ENCODE measurements at regions not wholly inside any gene's neighbourhood (a gene's known extent, or its start where the extent isn't known, plus 50 kb on each side); places are given as distances from the start of the nearest gene placed in this dataset.

DNA sequence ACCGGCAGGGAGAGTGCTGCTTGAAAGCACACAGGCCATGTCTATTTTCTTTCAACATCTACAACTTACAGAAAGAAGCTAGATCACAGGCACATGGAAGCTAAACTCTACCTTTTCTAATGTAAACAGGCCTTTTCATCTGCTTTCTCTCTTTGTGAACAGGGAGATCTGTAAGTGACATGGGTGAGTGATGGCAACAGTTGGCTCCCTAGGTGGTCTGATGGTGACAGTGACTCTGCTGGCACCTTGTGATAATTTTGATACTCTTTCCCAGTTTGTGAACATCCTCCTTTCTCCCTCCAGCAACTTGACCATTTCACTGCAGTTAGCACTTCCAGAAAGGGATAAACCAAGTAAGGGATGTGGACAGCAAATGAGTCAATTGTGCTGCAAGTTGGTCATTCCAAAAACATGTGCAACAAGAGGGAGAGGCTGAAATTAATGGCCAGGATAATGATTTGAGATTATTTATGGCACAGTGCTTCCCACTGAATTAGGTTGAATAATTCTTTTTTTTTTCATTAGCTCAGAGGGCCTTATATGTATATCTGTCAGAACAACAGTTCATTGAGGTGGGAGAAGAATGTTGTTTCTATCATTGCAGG lies 89.5 kb downstream of the XCL2 start:
- DNase-seq: no peak

DNA sequence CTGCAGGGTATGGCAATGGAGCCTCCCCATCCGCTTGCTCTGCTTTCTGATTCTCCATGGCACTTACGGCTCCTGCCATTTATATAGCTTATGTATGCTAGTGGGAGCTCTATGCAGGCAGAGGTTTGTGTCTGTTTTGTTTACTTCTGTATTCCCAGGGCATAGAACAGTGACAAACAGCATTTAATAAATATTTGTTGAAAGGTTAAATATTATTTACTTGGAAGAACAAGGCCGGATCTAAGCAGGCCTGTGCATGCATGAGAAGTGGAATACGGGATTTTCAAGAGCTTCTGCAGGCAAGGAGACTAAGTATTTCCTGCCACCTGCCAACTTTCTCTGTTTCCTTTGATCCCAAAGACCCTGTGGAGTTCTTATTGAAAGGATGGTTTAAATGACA lies 90.7 kb downstream of the XCL2 start:
- no peak for DNase-seq

DNA sequence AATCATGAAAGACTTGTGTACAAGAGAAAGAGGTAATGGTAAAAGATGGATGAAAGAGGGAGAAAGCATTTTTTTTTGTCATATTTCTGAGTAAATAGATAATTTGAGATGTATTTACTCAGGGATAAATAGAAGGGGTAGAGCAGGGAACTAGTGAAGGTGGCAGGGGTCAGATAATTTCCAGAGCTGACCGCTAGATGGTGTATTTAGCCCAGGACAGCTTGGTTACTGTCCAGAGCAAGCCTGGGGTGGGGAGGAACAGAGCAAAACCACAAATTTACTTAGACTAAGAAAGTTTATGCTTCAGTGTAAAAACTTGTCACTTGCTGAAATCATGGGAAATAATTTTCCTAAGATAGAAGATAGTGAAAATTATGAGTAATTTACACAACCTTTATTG lies 91.5 kb downstream of the XCL2 start:
- no peak for DNase-seq

DNA sequence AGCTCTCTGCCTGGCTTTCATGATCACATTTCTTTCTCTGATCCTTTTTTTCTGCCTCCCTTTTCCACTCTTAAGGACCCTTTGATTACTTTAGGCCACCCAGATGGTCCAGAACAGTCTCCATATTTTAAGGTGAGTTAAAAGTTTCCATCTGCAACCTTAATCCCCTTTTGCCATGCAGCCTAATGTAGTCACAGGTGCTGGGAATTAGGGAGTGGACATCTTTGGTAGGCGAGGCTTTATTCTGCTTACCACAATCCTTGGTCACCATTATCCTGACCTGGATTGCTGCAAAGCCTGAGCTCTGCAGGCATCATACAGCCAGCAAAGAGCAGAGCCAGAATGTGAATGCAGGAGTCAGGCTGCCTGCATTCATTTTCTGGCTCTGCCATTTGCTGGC lies 95.9 kb downstream of the XCL2 start:
- no peak for DNase-seq

DNA sequence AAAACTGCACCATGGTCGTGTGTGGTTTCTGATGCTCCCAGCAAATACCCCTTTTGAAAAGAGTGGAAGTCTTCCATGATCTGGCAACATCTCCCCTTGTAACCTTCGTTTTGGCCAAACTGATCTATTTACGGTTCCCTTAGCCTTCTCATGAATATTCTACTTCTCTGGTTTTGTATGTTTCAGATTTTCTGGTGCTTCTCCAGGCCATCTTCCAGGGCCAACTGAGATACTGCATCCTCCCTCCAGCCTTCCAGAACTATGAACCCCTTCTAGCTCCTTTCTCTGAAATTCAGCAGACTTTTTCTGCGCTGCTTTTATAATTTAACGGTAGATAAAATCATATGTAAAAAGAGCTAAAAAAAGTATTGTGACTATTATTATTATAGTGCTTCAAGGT lies 97.7 kb downstream of the XCL2 start:
- DNase-seq: no peak

DNA sequence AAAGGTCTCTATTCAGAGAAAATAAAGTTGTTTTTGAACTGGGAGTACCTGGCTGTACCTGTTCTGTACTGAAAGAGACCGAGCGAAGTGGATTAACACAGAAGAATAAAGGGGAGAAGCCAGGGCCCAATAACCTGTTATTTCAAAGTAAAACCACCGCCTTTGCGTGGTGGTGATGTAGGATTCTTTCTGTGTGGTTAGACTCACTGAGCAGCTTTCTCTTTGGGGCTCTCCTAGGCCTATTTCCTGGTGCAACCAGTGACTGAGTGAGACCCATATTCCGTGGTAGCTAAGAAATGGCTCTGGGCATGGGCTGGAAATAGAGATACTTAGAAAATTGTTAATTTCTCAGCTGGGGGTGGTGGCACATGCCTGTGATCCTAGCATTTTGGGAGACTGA lies 99.9 kb downstream of the XCL2 start:
- DNase-seq: no peak

DNA sequence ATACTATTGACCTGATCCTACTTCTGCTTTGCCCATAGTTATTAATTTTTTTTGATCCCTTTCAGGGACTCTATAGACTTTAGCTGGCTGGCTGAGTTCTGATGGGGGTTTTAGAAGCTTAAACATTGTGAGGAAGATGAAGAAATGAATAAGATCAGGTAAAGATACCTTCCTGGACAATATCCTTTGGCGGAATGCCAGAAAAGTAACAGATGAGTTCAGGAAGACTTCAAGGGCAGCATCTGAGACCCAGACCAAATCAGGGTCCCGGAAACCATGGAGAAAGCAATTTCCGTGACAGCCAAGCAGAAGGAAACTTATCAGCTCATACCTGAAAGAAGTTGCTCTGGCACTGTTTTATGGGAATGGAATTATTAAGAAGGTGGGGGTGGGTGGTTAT lies 100.4 kb downstream of the XCL2 start:
- no peak for DNase-seq

DNA sequence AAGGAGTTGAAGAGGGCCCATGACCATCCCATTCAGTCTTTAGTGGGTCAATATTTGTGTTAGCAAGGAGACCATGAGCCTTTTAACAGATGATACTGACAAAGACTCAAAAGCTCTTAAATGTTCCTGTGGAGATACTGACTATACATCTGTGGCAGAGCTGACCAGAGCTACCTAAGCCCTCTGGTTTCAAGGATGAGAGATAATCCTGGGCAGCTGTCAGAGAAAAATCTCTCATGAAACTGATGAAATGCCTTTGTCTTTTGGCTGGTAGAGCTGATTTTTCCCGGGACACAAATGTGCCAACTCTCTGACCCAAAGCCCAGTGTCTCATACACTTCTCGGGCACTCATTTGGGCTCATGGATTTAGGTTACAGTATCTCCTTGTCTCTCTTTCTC lies 100.9 kb downstream of the XCL2 start:
- DNase-seq: no peak

DNA sequence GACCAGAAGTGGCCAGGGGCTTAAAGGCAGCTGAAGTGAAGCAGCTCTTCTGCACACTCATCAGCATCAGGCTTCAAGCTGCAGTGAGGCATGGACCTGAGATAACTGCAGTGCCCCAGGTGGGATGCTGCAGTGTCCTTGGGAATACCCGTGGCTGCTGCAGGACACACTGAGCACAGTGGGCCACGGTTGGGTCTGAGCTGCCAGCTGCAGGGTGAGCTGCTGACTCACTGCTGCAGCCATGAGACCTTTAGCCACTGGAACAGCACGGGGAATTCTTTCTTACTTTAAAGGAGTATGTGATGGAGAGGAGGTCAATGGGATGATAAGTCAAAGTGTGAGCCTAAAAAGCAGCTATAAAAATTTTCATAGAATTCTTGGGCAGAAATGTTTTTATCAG lies 102.1 kb downstream of the XCL2 start:
- DNase-seq: no peak

DNA sequence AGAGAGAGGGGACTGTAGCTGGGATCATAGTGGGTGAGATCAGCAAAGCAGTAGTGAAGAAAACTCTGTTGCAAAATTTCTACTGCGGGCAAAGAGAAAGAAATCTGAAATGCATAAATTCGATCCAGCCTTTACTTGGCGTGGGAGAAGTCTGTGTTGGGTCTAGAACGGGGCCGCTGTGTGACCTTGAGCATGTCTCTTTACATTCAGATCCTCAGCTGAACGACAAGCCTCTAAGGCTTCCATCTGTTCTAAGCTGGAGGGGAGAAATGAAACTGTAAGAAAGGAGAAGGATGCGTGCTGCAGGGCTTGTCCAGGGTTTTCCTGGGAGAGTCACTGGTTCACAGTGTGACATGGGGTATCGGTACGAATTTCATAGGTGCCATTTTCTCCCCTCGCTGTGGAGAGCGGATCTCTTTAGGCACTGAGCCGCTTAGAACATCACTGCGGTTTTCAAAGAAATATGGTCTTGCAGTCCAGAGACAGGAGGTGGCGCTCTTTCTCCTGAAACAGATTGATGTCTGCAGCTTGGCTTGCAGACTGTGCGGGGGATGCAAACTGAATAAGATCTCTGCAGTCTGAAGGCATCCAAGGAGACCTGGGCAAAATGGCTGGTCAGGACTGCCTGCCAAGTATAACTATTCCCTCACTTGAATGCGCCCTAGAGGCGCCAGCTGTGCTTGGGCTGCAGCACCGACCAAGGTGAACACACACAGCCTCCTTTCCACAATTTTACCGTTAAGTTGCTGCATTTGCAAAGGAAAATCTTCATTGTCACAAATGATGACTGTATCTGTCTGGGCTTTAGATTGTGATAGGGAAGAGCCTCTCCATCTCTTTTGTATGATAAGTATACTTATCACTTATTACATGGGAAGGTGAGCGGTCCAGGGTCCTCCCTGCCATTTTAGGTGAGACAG lies 104.1 kb downstream of the XCL2 start:
- peak; percentile 90 for DNase-seq

DNA sequence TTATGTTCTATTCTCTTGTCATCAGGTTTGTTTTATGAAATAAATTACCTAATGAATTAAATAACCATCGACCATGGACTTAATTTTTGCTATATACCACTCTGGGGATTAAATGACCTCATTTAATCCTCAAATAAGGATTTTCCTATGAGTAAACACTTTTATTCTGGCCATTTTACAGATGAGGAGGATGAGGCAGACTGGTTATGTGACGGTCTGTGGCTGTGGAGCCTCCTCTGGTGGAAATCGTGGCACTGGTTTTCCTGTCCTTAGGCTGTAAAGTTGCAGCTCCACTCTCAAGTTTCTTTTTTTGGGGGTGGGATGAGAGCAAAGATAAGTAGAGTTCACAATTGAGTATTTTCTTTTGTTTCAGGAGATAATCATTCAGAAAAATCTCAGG lies 105.2 kb downstream of the XCL2 start:
- DNase-seq: no peak

DNA sequence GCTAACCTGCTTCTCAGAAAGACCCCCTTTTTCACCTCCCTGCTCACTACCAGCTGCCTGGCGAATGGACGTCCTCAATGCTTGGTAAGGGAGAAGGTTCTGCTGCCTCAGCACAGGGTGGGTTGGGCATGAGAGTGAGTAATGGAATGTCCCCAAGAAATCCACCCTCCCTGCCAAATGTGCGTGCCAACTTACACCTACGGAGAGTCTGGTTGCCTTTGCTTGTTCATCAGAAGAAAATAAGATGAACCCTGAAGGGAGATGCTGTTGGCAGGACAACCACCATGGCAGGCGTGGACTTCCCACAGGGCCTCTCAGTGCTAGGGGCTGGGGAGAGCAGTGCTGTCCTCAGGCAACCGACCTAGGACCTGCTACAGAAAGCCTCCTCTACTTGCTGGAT lies 106.0 kb downstream of the XCL2 start:
- DNase-seq: no peak

DNA sequence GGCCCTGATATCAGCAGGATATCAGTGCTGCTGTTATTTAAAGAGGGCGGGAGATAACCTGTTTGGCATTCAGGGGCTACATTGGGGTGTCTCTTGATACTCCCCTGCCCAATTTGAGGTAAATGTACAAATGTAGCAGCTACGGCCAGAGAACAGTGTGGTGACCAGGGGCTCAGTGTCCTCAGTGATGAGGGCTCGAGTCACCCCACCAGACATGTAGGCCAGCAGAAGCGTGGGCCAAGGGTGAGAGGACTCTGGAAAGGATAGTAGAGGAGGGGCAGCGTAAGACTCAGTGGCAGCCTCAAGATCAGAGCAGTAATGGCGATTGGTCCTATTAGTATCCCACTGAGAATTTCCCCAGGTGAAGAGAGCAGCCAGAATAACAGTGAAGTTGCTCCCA lies 108.4 kb downstream of the XCL2 start:
- no peak for DNase-seq

DNA sequence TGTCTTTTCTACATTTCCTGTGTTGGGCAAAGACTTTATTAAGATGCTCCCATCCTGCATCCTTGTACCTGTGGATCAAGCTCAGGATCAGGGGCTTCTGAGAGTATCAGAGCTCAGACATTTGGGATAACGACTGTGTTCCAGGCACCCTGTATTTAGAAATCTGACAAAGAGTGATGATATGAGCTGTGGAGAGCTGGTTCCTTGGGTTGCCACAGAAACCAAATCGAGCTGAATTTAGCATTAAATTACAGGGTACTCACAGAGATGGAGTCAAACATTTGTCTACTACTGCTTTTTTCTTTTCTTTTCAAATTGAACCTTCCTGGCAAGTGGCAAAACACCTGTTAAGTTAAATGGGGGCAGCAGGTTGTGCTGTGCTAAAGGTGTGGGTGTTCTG lies 110.6 kb downstream of the XCL2 start:
- no peak for DNase-seq

DNA sequence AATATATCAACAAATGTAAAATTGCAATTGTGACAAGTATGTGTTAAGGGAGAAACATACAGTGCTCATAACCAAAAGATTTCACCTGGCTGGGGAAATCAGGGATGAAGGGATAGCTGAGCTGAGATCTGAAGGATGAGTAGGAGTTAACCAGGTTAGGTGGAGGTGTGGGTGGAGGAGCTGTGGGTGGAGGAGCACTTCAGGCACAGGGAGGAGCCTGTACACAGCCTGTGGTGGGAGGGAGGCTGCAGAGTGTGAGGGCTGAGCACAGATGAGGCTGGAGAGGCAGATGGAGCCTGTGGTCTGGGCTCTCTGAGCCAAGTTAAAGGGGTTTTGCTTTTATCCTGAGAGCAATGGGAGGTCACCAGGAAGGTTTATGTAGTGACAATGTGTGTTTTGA lies 111.9 kb downstream of the XCL2 start:
- no peak for DNase-seq

DNA sequence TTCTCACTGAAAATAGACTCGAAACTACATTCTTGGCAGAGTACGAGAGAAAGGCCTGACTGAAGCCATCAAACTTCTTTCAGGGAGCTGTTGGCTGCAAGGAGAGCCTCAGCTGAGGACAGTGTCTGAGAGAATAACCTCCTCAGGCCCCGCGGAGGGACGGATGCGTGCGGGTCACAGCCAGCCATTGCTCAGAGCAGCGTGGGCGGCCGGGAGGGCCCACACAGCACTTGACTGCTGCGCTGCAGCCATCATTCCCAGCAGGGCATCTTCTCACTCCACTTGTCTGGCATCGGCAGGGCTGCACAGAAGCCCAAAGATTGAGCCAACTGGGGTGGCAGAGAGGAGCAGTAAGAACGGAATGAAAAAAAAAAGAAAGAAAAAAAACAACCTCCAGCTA lies 113.5 kb downstream of the XCL2 start:
- no peak for DNase-seq

DNA sequence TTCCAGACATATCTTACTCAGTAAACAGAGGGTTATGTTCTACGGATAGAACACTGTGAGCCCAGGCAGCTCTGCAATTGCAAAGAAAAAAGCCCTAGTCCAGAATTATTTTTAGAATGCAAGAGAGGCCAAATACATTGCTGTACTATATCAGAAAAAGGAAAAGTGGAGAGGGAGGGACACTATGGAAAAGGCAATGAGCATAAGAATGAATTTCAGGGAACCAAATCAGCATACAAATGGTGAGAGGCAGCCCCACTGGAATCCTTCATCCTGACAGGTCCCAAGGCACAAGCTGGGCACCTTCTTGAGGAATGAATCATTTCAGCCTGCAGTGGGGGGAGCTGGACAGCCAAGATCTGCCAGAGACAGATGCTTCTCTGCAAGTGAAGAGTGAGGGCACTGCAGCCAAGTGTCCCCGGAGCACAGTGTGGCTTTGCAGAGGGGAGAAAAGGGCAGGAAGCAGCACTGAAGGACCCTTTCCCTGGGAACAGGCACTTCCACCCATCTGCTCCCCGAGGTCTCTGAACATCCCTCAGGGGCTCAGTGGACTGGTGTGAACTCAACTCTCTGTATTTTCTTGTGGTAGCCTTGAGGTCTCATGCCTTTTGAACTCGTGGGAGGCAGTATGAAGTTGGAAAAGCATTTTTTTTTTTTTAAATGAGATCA lies 115.6 kb downstream of the XCL2 start:
- no peak for DNase-seq

DNA sequence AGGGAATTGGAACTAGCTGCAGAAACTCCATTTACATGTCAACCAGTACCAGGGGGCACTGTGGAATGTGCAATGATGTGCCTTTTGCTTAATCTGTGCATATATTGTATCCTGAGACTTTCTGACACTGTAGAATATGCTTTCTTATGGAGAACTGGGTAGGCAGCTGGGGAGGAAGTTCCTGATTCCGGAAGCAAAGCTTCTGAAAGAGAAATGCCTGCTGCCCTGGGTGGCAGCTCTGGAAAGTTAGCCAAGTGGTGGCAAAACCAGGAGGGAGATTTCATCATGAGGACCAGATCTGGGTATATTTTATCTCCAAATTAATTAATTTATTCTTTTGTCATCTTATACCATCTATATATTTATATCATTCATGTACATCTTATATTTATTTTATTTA lies 116.7 kb downstream of the XCL2 start:
- DNase-seq: no peak

DNA sequence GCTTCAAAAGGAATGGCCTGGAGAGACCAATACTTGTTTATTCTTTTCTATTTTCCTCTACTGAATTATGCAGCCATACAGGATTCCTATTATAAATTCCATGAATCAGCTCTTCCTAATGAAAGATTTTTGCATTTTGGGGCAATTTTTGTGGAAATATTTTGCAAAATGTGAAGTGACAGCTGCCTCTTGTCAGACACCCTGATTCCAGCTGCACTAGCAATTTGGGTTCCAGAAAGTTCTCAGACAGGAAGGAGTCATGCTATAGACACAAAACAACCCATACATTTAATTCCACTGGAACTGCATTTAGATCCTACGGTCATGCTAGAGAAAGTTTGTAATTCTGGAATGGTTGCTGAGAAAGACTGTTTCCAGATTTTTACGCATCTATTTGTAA lies 119.5 kb downstream of the XCL2 start:
- DNase-seq: no peak

DNA sequence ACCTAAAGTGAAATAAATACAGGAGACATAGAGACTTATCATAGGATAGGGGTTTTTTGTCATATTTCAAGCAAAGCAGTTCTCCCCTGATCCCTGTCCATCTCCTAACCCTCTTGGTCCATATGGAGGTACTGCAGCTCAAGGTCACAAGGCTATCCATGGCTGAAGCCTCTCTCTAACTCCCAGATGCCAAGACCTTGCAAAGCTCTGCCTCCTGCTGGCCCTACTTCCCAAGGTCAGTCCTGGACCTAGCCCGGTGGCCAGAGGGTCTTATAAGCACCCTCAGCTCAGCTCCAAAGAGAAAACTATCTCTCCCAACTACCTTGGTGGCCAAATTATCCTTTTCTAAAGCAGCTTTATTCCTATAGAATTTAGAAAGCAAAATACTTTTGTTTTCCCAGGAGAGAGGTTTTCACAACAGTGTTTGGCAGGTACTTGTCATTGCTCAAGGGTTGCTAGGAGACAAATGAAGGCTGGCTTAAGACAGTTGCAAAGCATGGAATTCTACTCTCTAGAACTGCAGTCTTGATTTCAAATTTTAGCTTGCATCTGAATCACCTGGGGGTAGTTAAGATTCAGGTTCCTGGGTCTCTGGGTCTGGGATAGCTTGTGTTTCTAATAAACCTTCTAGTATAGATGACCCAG lies 121.5 kb downstream of the XCL2 start:
- DNase-seq: no peak

DNA sequence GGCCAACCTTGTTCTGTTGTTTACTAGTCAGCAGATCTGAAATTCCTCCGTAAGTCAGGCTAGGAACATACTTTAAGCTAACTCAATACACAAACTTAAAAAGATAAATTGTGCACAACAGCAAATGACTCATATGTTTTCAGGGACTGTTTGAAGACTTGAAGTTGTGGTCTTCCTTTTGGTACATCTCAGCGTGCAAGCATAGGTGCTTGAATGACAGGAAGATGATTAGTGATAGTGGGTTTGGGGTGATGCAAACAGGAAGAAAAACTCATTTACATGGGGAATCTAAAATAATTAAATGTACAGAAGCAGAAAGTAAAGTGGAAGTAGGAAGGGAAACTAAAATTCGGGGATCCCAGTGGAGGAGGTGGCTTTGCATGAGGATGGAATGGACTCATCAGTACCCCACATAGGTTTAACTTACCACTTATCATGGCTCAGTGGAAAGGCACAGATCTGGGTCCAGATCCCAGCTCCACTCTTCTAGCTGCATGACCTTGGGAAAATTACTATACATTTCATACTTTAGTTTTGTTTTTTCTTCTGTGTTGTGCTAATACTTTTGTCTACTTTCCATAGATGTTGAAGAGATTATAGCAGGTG lies 122.3 kb downstream of the XCL2 start:
- DNase-seq: peak; percentile 75

DNA sequence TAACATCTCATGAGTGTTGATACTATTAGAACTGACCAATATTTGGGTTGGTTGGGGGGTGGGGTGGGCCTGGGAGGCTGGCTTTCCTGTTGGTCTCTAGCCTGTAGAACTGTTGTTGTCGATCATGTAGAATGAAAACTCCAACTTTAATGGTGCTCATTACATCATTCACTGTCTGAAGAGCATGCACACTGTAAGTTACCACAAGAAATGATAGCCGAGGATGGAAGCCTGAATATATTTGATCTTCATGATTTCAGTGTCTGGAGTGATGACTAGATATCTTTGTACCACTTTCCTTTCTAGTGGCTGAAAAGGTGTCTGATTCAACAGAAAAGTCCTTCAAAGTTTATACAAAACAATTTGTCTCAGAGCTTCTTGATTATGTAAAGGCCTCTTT lies 123.6 kb downstream of the XCL2 start:
- no peak for DNase-seq

DNA sequence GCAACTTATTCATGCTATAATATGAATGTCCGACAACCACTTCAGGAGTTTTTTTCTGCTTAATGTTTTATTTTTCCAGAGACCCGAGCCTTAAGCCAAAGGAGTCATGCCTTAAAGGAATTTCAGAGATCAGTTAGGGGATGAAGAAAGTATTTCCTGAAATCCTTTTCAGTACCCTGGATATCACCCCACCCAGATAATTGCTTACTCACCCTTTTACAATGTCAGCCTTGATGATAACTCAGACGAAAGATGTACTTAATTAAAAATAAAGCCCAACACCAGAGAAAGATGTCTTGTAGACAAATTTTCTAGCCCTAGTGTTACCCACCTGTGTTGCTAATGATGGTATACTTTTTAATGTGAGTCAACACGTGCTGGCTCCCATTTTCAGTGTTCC lies 124.1 kb downstream of the XCL2 start:
- no peak for DNase-seq

Measured in activated CD4-positive, alpha-beta T cell treated with anti-CD3 and anti-CD28 coated beads, Interleukin-2, Interleukin-6, amounts not matched to agents 100 ng/mL and 50 ng/mL, durations not matched to agents 16 hours and 8 hours (primary cell).